Endothelial cell of umbilical vein (primary cell): ENCODE measurements at regions not wholly inside any gene's neighbourhood (a gene's known extent, or its start where the extent isn't known, plus 50 kb on each side); places are given as distances from the start of the nearest gene placed in this dataset.
"Not testable (repeated sequence)": the region's sequence is repeated elsewhere in the genome, so short reads cannot be mapped to it uniquely, and the experiment has no call there.

Experiments
- CTCF ChIP-seq, 2 donors: IDR thresholded peaks; 1 replicate in 1 of 2; 2 replicates in 1 of 2; pipeline ENCODE4 v1.5.1; 2011; ENCODE audit warnings: low read length in 2 of 2, mild to moderate bottlenecking in 2 of 2, moderate library complexity in 2 of 2, control low read depth in 1 of 2, inconsistent platforms in 1 of 2, low read depth in 1 of 2; ENCODE audit not compliant: insufficient read depth in 1 of 2; ENCODE audit errors: extremely low read depth in 1 of 2
- POLR2A ChIP-seq: IDR thresholded peaks from 2 replicates; pipeline ENCODE4 v1.6.1; 2012; ENCODE audit warnings: low read depth, mild to moderate bottlenecking, control low read depth, low read length
- POLR2AphosphoS5 ChIP-seq: IDR thresholded peaks from 2 replicates; pipeline ENCODE4 v1.6.1; 2012; ENCODE audit warnings: low read depth, mild to moderate bottlenecking, control low read depth, low read length, moderate library complexity; ENCODE audit not compliant: insufficient read depth

GRCh38 chr18:55664758-55665400 lies 76.9 kb upstream of the TCF4 start:
- not testable (repeated sequence) for TF ChIP-seq CTCF (IDR thresholded peaks at IDR 0.05; ENCODE audit: extremely low read depth in 1 of 2, insufficient read depth in 1 of 2, low read depth in 1 of 2, low read length in 2 of 2); POLR2AphosphoS5; POLR2A
